ENCODE measurements at regions not wholly inside any gene's neighbourhood (a gene's known extent, or its start where the extent isn't known, plus 50 kb on each side); places are given as distances from the start of the nearest gene placed in this dataset.

DNA sequence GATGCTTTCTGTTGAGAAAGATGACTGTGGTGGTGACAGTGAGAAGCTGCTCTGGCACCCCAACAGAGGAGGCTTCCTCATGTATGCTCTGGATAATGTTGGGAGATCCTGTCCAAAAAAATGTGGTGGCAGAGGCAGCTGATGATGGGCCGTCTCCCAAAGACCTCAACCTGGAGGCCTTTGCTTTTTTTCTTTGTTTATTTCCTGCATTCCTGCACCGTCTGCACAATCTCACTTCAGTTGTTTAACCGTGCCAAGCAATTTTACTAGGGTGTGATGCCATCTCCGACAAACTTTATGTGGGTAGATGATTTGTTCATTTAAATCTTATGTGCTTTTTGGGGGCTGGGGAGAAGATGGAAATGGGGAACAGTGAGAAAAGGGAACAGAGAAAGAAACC is 62.2 kb upstream of the IGFBP5 start:
- TF ChIP-seq, protein P1, sequence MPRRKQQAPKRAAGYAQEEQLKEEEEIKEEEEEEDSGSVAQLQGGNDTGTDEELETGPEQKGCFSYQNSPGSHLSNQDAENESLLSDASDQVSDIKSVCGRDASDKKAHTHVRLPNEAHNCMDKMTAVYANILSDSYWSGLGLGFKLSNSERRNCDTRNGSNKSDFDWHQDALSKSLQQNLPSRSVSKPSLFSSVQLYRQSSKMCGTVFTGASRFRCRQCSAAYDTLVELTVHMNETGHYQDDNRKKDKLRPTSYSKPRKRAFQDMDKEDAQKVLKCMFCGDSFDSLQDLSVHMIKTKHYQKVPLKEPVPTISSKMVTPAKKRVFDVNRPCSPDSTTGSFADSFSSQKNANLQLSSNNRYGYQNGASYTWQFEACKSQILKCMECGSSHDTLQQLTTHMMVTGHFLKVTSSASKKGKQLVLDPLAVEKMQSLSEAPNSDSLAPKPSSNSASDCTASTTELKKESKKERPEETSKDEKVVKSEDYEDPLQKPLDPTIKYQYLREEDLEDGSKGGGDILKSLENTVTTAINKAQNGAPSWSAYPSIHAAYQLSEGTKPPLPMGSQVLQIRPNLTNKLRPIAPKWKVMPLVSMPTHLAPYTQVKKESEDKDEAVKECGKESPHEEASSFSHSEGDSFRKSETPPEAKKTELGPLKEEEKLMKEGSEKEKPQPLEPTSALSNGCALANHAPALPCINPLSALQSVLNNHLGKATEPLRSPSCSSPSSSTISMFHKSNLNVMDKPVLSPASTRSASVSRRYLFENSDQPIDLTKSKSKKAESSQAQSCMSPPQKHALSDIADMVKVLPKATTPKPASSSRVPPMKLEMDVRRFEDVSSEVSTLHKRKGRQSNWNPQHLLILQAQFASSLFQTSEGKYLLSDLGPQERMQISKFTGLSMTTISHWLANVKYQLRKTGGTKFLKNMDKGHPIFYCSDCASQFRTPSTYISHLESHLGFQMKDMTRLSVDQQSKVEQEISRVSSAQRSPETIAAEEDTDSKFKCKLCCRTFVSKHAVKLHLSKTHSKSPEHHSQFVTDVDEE (CRISPR knock-in tag; IDR thresholded peaks at IDR 0.05), result no peak
- no peak for TF ChIP-seq ZNF8 (CRISPR knock-in tag; IDR thresholded peaks at IDR 0.05)
- no peak for TF ChIP-seq ZFP3 (CRISPR knock-in tag; IDR thresholded peaks at IDR 0.05)
- TF ChIP-seq SNAI2 (CRISPR knock-in tag; IDR thresholded peaks at IDR 0.05), result no peak
- TF ChIP-seq CSDC2 (CRISPR knock-in tag; IDR thresholded peaks at IDR 0.05), result no peak
- no peak for TF ChIP-seq RARB (CRISPR knock-in tag; IDR thresholded peaks at IDR 0.05)
- TF ChIP-seq ZNF70 (CRISPR knock-in tag; IDR thresholded peaks at IDR 0.05), result no peak
- TF ChIP-seq, protein P2, sequence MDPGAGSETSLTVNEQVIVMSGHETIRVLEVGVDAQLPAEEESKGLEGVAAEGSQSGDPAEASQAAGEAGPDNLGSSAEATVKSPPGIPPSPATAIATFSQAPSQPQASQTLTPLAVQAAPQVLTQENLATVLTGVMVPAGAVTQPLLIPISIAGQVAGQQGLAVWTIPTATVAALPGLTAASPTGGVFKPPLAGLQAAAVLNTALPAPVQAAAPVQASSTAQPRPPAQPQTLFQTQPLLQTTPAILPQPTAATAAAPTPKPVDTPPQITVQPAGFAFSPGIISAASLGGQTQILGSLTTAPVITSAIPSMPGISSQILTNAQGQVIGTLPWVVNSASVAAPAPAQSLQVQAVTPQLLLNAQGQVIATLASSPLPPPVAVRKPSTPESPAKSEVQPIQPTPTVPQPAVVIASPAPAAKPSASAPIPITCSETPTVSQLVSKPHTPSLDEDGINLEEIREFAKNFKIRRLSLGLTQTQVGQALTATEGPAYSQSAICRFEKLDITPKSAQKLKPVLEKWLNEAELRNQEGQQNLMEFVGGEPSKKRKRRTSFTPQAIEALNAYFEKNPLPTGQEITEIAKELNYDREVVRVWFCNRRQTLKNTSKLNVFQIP (CRISPR knock-in tag; IDR thresholded peaks at IDR 0.05; ENCODE audit: borderline replicate concordance, low read depth), result no peak
- no peak for TF ChIP-seq ESRRG (CRISPR knock-in tag; IDR thresholded peaks at IDR 0.05)
- TF ChIP-seq OSR1 (CRISPR knock-in tag; IDR thresholded peaks at IDR 0.05), result no peak
- TF ChIP-seq TCF4 (CRISPR knock-in tag; IDR thresholded peaks at IDR 0.05; ENCODE audit: borderline replicate concordance), result no peak
- TF ChIP-seq ISL1 (CRISPR knock-in tag; IDR thresholded peaks at IDR 0.05), result no peak
- TF ChIP-seq GLIS3 (CRISPR knock-in tag; IDR thresholded peaks at IDR 0.05), result no peak
- TF ChIP-seq, protein P3, sequence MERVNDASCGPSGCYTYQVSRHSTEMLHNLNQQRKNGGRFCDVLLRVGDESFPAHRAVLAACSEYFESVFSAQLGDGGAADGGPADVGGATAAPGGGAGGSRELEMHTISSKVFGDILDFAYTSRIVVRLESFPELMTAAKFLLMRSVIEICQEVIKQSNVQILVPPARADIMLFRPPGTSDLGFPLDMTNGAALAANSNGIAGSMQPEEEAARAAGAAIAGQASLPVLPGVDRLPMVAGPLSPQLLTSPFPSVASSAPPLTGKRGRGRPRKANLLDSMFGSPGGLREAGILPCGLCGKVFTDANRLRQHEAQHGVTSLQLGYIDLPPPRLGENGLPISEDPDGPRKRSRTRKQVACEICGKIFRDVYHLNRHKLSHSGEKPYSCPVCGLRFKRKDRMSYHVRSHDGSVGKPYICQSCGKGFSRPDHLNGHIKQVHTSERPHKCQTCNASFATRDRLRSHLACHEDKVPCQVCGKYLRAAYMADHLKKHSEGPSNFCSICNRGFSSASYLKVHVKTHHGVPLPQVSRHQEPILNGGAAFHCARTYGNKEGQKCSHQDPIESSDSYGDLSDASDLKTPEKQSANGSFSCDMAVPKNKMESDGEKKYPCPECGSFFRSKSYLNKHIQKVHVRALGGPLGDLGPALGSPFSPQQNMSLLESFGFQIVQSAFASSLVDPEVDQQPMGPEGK (CRISPR knock-in tag; IDR thresholded peaks at IDR 0.05; ENCODE audit: borderline replicate concordance), result no peak
- no peak for TF ChIP-seq PPARA (CRISPR knock-in tag; IDR thresholded peaks at IDR 0.05; ENCODE audit: borderline replicate concordance)
- ATAC-seq, result peak; percentile 45

DNA sequence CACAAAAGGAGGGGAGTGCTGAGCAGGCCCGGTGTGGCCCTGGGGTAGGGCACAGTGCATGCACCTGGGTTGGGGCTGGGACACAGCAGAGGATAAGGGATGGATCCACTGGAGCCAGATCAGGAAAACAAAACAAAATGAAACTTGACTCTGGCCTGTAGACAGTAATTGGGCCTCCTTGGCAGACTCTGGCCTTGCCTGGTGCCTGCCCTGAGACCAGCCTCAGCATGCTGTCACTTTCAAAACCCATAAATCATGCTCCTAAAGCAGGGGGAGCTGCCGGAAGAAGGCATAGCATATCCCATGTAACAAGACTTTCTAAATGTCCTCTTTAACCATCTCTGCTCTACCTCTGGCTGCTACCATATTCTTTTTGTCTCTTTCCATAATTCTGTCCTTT is 61.1 kb upstream of the IGFBP5 start:
- peak; percentile 33; the same call in 2 of the 3 replicates for ATAC-seq
- TF ChIP-seq, protein P4, sequence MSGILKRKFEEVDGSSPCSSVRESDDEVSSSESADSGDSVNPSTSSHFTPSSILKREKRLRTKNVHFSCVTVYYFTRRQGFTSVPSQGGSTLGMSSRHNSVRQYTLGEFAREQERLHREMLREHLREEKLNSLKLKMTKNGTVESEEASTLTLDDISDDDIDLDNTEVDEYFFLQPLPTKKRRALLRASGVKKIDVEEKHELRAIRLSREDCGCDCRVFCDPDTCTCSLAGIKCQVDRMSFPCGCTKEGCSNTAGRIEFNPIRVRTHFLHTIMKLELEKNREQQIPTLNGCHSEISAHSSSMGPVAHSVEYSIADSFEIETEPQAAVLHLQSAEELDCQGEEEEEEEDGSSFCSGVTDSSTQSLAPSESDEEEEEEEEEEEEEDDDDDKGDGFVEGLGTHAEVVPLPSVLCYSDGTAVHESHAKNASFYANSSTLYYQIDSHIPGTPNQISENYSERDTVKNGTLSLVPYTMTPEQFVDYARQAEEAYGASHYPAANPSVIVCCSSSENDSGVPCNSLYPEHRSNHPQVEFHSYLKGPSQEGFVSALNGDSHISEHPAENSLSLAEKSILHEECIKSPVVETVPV (CRISPR knock-in tag; IDR thresholded peaks at IDR 0.05), result no peak
- TF ChIP-seq, protein P1 (CRISPR knock-in tag; IDR thresholded peaks at IDR 0.05), result no peak
- TF ChIP-seq RARB (CRISPR knock-in tag; IDR thresholded peaks at IDR 0.05), result no peak
- no peak for TF ChIP-seq ZC3H10 (CRISPR knock-in tag; IDR thresholded peaks at IDR 0.05)
- TF ChIP-seq TOX (CRISPR knock-in tag; IDR thresholded peaks at IDR 0.05; ENCODE audit: borderline replicate concordance), result no peak
- no peak for TF ChIP-seq SNAI2 (CRISPR knock-in tag; IDR thresholded peaks at IDR 0.05)
- TF ChIP-seq ESRRG (CRISPR knock-in tag; IDR thresholded peaks at IDR 0.05), result no peak
- TF ChIP-seq ZFP3 (CRISPR knock-in tag; IDR thresholded peaks at IDR 0.05), result no peak
- no peak for TF ChIP-seq ZNF70 (CRISPR knock-in tag; IDR thresholded peaks at IDR 0.05)
- no peak for TF ChIP-seq GLIS3 (CRISPR knock-in tag; IDR thresholded peaks at IDR 0.05)
- no peak for TF ChIP-seq ZFP30 (CRISPR knock-in tag; IDR thresholded peaks at IDR 0.05)
- TF ChIP-seq PPARA (CRISPR knock-in tag; IDR thresholded peaks at IDR 0.05; ENCODE audit: borderline replicate concordance), result no peak
- no peak for TF ChIP-seq ZNF8 (CRISPR knock-in tag; IDR thresholded peaks at IDR 0.05)
- TF ChIP-seq OSR1 (CRISPR knock-in tag; IDR thresholded peaks at IDR 0.05), result no peak

DNA sequence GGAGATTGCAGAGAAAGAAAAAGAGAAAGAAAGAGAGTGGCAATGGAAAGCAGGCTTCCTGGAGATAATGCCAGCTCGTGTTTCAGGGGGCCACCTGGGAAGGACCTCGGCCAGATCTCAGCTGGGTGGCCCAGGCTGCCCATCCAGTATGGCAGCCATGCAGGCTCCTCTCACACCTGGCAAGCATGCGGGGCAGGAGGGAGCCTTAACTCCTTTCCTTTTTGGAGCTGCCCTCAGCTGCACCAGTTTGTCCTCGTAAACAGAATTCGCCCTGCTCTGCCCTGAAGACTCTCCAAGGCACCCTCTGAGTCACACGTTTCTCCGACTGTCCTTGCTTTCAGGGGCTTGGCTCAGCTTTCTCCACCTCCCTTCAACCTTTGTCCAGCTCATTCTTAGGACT is 59.5 kb upstream of the IGFBP5 start:
- no peak for ATAC-seq
- TF ChIP-seq ZNF565 (CRISPR knock-in tag; conservative IDR thresholded peaks at IDR 0.05; ENCODE audit: low read depth), result no peak
- TF ChIP-seq BACH2 (CRISPR knock-in tag; IDR thresholded peaks at IDR 0.05; ENCODE audit: borderline replicate concordance), result no peak
- TF ChIP-seq, protein P5, sequence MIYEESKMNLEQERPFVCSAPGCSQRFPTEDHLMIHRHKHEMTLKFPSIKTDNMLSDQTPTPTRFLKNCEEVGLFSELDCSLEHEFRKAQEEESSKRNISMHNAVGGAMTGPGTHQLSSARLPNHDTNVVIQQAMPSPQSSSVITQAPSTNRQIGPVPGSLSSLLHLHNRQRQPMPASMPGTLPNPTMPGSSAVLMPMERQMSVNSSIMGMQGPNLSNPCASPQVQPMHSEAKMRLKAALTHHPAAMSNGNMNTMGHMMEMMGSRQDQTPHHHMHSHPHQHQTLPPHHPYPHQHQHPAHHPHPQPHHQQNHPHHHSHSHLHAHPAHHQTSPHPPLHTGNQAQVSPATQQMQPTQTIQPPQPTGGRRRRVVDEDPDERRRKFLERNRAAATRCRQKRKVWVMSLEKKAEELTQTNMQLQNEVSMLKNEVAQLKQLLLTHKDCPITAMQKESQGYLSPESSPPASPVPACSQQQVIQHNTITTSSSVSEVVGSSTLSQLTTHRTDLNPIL (CRISPR knock-in tag; IDR thresholded peaks at IDR 0.05; ENCODE audit: low read depth), result no peak
- TF ChIP-seq, protein P2 (CRISPR knock-in tag; IDR thresholded peaks at IDR 0.05; ENCODE audit: borderline replicate concordance, low read depth), result no peak

All from SK-N-SH treated with all-trans-retinoic acid at 6 μM for 48 hours (cell line).